ENCODE measurements at regions not wholly inside any gene's neighbourhood (a gene's known extent, or its start where the extent isn't known, plus 50 kb on each side); places are given as distances from the start of the nearest gene placed in this dataset.

DNA sequence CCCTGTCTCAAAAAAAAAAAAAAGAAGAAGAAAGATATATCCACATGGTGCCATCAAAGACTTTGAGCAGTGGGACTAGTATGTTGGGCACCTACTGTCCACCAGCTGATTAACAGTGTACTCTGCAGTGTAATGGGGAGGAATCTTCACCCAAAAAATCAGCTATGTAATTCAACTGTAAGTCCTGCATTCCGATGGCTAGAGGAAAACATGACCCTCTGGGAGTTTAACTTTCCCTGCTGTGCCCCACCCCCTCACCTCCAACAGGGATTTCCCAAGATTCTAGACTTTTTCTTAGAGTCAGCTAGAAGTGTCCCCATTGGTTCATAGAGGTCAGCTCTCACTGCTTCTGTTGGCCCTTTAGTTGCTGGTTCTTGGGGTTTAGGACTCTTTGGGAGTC is 221.2 kb upstream of the CLINT1 start:
- Histone ChIP-seq H3K4me1 (no peaks in the 10 kb centered on the region), H3K27me3 (no peaks in the 10 kb centered on the region), H3K36me3 (no peaks in the 10 kb centered on the region), H3K4me3 (no peak overlapping the region), H3K27ac (no peak overlapping the region), H3K9me3 (no peaks in the 10 kb centered on the region)
- DNase-seq, result no peak
- ATAC-seq (ENCODE audit: low FRiP score in 2 of 2), result no peak
- TF ChIP-seq POLR2AphosphoS5 (IDR thresholded peaks at IDR 0.05) (no peak), POLR2A (IDR thresholded peaks at IDR 0.05) (no peak), CTCF (IDR thresholded peaks at IDR 0.05) (no peak), EP300 (IDR thresholded peaks at IDR 0.05) (no peak)
- 80 to 94% methylated on average over 1 of the region's 1 CpG for WGBS, 2 donors

- DNase-seq (no peak), ATAC-seq (ENCODE audit: low FRiP score in 2 of 2) (no peak)
- WGBS, 2 donors, result 77 to 86% methylated on average over 5 of the region's 5 CpGs
- no peaks in the 10 kb centered on the region for H3K27me3 ChIP-seq
- no peaks in the 10 kb centered on the region for H3K36me3 ChIP-seq
- H3K4me3 ChIP-seq, result no peak overlapping the region
- TF ChIP-seq POLR2A (IDR thresholded peaks at IDR 0.05), result no peak
- no peak for TF ChIP-seq CTCF (IDR thresholded peaks at IDR 0.05)
- TF ChIP-seq POLR2AphosphoS5 (IDR thresholded peaks at IDR 0.05), result no peak
- no peak for TF ChIP-seq EP300 (IDR thresholded peaks at IDR 0.05)
- H3K4me1 ChIP-seq, result no peaks in the 10 kb centered on the region
- H3K9me3 ChIP-seq, result no peaks in the 10 kb centered on the region
- no peak overlapping the region for H3K27ac ChIP-seq
These were observed 220.2 kb upstream of the CLINT1 start for GRCh38 chr5:158079097-158079496.

DNA sequence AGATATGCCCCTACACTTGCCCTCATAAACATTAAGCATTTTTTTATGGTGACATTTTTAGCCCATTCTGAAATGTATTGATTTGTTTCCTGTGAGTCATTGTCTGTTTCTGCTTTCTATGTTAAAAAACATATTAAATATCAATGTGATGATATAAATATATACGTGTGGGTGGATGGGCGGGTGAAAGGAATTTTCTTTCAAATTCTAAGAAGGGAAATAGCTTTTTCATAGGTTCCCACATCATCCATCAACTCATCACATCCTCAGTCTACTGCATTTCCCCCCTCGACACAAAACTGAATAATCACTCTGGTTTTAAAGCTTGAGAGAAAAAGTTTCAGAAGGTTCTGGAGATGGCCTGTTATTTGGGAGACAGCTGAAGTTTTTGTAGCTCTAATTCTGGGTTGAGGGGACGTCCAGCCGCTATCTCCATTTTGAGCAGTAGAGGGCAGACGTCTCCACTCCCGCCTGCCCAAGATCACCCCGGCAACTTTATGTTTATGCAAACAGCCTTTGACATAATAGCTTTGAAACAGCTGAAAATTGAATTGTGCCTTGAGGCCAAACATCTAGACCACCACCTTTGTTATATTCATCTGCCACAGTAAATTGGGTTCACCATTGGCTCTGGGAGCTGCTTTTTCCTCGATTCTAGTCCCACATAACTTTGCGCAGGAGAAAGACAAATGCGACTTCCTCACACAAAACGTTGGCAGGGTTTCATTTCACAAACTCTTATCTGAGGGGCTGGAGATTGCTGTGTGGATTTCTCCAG is 216.2 kb upstream of the CLINT1 start:
- WGBS, 2 donors, result 8 to 11% methylated on average over 10 to 12 of the region's 12 CpGs
- H3K9me3 ChIP-seq, result no peaks in the 10 kb centered on the region
- peak overlapping the region in 2 of 4 donors; percentile 28 to 33 for H3K4me3 ChIP-seq
- H3K27ac ChIP-seq, result no peak overlapping the region
- no peaks in the 10 kb centered on the region for H3K4me1 ChIP-seq
- DNase-seq (peak in 1 of 2 donors; percentile 35), ATAC-seq (ENCODE audit: low FRiP score in 2 of 2) (peak; percentile 71 to 94)
- TF ChIP-seq EP300 (IDR thresholded peaks at IDR 0.05) (no peak), CTCF (IDR thresholded peaks at IDR 0.05) (peak; percentile 22 to 69 (median 53))
- H3K36me3 ChIP-seq, result no peaks in the 10 kb centered on the region
- no peaks in the 10 kb centered on the region for H3K27me3 ChIP-seq

DNA sequence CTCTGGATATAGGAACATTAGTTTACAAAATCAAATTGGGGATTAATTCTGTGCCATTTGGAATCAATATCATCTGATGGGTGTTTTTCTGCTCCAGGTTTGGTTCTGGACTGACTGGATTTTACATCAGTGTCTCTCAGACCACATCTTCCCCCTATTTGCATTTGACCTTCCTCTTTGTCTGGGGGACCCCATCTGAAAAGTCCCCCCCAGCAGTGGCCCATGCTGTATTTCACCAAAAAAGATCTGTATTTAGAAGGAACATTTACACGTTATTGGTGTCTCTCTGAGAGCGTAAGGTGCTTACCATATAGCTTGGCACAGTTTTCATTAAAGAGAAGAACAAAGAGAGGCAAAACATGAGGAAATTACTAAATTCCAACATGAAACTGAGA is 215.6 kb upstream of the CLINT1 start:
- no peak for ATAC-seq (ENCODE audit: low FRiP score in 2 of 2)
- WGBS, 2 donors, result 85 to 96% methylated on average over 2 of the region's 2 CpGs
- no peak for DNase-seq

More for the DNA sequence above, 215.6 kb upstream of the CLINT1 start:
- H3K27me3 ChIP-seq, result no peaks in the 10 kb centered on the region
- no peaks in the 10 kb centered on the region for H3K9me3 ChIP-seq
- no peaks in the 10 kb centered on the region for H3K36me3 ChIP-seq
- TF ChIP-seq POLR2AphosphoS5 (IDR thresholded peaks at IDR 0.05), result no peak
- TF ChIP-seq CTCF (IDR thresholded peaks at IDR 0.05), result no peak
- TF ChIP-seq POLR2A (IDR thresholded peaks at IDR 0.05), result no peak
- TF ChIP-seq EP300 (IDR thresholded peaks at IDR 0.05), result no peak
- H3K4me1 ChIP-seq, result no peaks in the 10 kb centered on the region
- H3K27ac ChIP-seq, result no peak overlapping the region
- no peak overlapping the region for H3K4me3 ChIP-seq
